Endothelial cell (in vitro differentiated cells): ENCODE measurements at regions not wholly inside any gene's neighbourhood (a gene's known extent, or its start where the extent isn't known, plus 50 kb on each side); places are given as distances from the start of the nearest gene placed in this dataset.

ENCODE experiments used
- DNase-seq: peaks from one replicate; pipeline ENCODE4 v3.0.0; 2021; ENCODE audit warnings: low spot score
- H3K27ac Mint-ChIP-seq: one replicate; pipeline ENCODE4 v1.8.0; 2021; ENCODE audit warnings: mixed read lengths, inconsistent platforms; ENCODE audit not compliant: unreplicated experiment
- H3K27me3 Mint-ChIP-seq: one replicate; pipeline ENCODE4 v1.8.0; 2021; ENCODE audit warnings: mild to moderate bottlenecking, moderate library complexity, mixed read lengths, inconsistent platforms; ENCODE audit not compliant: unreplicated experiment
- H3K36me3 Mint-ChIP-seq: one replicate; pipeline ENCODE4 v1.8.0; 2021; ENCODE audit warnings: mild to moderate bottlenecking, low read depth, mixed read lengths, inconsistent platforms; ENCODE audit not compliant: unreplicated experiment
- H3K4me1 Mint-ChIP-seq: one replicate; pipeline ENCODE4 v1.8.0; 2021; ENCODE audit warnings: mild to moderate bottlenecking, mixed read lengths, inconsistent platforms; ENCODE audit not compliant: unreplicated experiment
- H3K4me3 Mint-ChIP-seq: one replicate; pipeline ENCODE4 v1.8.0; 2021; ENCODE audit warnings: mild to moderate bottlenecking, mixed read lengths, inconsistent platforms; ENCODE audit not compliant: unreplicated experiment
- H3K9me3 Mint-ChIP-seq: one replicate; pipeline ENCODE4 v1.8.0; 2021; ENCODE audit warnings: mixed read lengths, inconsistent platforms; ENCODE audit not compliant: unreplicated experiment
- TF ChIP-seq, protein P1 (sequence below): fragments of 200-600 bp; sonication (generic); IDR thresholded peaks from one replicate; pipeline ENCODE4 v1.5.0; 2021; ENCODE audit warnings: antibody characterized with exemption; ENCODE audit not compliant: unreplicated experiment

DNA sequence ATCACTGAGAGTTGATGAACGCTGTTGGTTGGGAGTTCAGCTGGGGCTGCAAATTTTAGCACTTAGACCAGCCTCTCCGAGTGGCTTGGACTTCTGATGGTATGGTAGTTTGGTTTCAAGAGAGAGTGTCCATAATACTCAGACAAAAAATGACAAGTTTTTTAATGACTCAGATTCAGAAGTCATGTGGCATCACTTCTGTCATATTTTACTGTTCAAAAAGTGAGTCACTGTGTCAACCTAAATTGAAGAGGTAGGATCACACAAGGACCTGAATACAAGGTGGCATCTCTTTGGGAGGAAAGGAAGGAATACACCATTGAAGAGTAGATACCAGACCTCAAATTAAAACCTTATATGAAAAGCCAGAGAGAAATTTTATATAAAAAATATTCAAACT, 99.1 kb upstream of the CHMP2B start:
- Mint-ChIP-seq H3K4me1 (peaks cover 3% of the 10 kb centered on the region), H3K4me3 (no peak overlapping the region), H3K9me3 (no peaks in the 10 kb centered on the region), H3K27me3 (no peaks in the 10 kb centered on the region), H3K27ac (no peak overlapping the region), H3K36me3 (no peaks in the 10 kb centered on the region)
- TF ChIP-seq, protein P1, sequence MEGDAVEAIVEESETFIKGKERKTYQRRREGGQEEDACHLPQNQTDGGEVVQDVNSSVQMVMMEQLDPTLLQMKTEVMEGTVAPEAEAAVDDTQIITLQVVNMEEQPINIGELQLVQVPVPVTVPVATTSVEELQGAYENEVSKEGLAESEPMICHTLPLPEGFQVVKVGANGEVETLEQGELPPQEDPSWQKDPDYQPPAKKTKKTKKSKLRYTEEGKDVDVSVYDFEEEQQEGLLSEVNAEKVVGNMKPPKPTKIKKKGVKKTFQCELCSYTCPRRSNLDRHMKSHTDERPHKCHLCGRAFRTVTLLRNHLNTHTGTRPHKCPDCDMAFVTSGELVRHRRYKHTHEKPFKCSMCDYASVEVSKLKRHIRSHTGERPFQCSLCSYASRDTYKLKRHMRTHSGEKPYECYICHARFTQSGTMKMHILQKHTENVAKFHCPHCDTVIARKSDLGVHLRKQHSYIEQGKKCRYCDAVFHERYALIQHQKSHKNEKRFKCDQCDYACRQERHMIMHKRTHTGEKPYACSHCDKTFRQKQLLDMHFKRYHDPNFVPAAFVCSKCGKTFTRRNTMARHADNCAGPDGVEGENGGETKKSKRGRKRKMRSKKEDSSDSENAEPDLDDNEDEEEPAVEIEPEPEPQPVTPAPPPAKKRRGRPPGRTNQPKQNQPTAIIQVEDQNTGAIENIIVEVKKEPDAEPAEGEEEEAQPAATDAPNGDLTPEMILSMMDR, result no peak
- no peak for DNase-seq

DNA sequence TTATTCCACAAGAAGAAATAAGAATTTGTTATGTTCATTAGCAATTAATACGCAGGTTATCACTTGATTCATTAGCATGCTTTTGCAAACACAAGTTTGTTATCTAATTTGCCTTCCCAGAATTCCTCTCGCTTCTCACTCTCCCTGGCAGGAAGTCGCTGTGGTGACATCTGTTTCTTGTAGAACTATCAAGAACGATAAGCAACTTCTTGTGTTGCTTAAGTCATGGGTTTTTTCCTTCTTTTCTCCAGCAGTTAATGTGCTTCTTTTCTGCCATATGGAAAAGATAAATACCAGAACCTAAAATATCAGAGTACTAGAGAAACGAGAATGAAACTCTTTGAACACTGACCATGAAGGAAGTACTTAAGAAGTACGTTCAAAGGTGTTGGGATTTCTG, 99.8 kb upstream of the CHMP2B start:
- H3K27me3 Mint-ChIP-seq, result no peaks in the 10 kb centered on the region
- H3K27ac Mint-ChIP-seq, result no peak overlapping the region
- DNase-seq, result no peak
- no peaks in the 10 kb centered on the region for H3K36me3 Mint-ChIP-seq
- peaks cover 3% of the 10 kb centered on the region for H3K4me1 Mint-ChIP-seq
- TF ChIP-seq, protein P1, result no peak
- H3K9me3 Mint-ChIP-seq, result no peaks in the 10 kb centered on the region
- H3K4me3 Mint-ChIP-seq, result no peak overlapping the region

DNA sequence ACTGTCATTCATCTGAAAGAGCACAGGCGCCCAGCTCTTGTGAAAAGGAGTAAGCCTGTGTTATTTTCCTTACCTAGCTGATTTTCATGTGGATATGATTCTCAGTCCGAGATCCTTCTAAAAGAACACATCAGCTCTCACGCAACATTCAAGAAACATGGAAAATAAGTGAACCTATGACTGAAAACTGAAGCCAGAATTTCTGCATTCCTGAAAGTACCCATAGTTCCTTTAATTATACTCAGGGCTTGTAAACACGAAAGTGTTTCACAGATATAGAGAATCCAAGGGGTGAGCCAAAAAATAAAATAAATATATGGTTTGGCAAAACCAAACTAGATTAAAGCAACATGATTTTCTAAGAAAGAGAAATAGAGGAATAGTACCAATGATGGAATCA, 100.8 kb upstream of the CHMP2B start:
- H3K9me3 Mint-ChIP-seq, result no peaks in the 10 kb centered on the region
- TF ChIP-seq, protein P1, result no peak
- DNase-seq, result no peak
- H3K27ac Mint-ChIP-seq, result no peak overlapping the region
- H3K27me3 Mint-ChIP-seq, result no peaks in the 10 kb centered on the region
- H3K4me1 Mint-ChIP-seq, result peaks cover 3% of the 10 kb centered on the region
- H3K4me3 Mint-ChIP-seq, result no peak overlapping the region
- no peaks in the 10 kb centered on the region for H3K36me3 Mint-ChIP-seq

DNA sequence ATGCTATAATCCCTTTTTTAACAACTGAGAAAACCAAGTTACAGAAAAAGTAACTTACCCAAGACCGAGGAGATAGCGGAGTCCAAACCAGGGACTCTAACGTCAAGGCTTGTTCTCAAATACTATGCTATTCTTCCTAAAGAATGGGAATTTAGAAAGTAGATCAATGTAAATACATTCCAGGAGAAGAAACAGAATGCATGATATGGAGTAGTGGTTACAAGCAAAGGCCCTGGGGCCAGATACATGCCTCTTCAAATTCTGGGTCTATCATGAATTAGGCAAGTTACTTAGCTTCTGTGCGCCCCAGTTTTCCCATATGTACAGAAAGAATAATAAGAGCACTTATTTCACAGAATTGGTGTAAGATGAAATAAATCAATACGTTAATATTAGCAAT, 102.0 kb upstream of the CHMP2B start:
- DNase-seq, result no peak
- peaks cover 3% of the 10 kb centered on the region for H3K4me1 Mint-ChIP-seq
- no peak overlapping the region for H3K4me3 Mint-ChIP-seq
- H3K27ac Mint-ChIP-seq, result no peak overlapping the region
- H3K9me3 Mint-ChIP-seq, result no peaks in the 10 kb centered on the region
- H3K36me3 Mint-ChIP-seq, result no peaks in the 10 kb centered on the region
- H3K27me3 Mint-ChIP-seq, result no peaks in the 10 kb centered on the region
- TF ChIP-seq, protein P1, result no peak

DNA sequence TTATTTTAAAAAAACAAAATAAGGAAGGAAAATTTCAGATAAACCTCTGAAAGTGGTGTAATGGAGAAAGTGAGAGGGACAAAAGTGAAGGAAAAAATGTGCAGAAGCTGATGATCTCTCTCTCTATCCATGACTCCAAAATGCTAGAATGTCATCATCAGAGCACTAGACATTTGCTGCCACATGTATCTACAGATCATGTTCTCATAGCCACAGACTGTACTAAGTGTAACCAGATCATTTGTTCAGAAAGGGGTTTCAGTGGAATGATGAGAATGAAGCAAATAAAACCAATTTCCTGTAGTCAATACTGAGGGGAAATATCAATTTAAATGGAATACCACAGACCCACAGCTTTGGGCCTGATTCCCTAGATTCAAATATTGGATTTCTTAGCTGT, 104.3 kb upstream of the CHMP2B start:
- no peak overlapping the region for H3K27ac Mint-ChIP-seq
- H3K36me3 Mint-ChIP-seq, result no peaks in the 10 kb centered on the region
- DNase-seq, result no peak
- no peaks in the 10 kb centered on the region for H3K27me3 Mint-ChIP-seq
- TF ChIP-seq, protein P1, result no peak
- H3K4me3 Mint-ChIP-seq, result no peak overlapping the region
- H3K4me1 Mint-ChIP-seq, result peaks cover 3% of the 10 kb centered on the region
- H3K9me3 Mint-ChIP-seq, result no peaks in the 10 kb centered on the region
